Kidney (tissue), 13 donors: ENCODE measurements at regions not wholly inside any gene's neighbourhood (a gene's known extent, or its start where the extent isn't known, plus 50 kb on each side); places are given as distances from the start of the nearest gene placed in this dataset.

Experiments used
- DNase-seq, 5 donors: peaks; one replicate each; pipeline ENCODE4 v3.0.0-alpha.2; 2013 to 2020
- FAIRE-seq: peaks from 2 replicates; lab custom pipeline; 2012; peaks lifted over from hg19 to GRCh38; lab: Jason Lieb, UNC
- H3K27ac ChIP-seq, 2 donors: one replicate each; pipeline ENCODE4 v1.7.0; 2013; ENCODE audit warnings: low read depth in 2 of 2, low read length in 2 of 2, inconsistent platforms in 1 of 2
- H3K27me3 ChIP-seq: one replicate; pipeline ENCODE4 v1.7.1; 2013; ENCODE audit warnings: low read length, inconsistent platforms; ENCODE audit not compliant: control insufficient read depth, insufficient read depth
- H3K36me3 ChIP-seq, 3 donors: one replicate each; pipeline versions ENCODE4 v1.7.0 to v1.7.1; 2013; ENCODE audit warnings: low read length in 3 of 3, control low read depth in 1 of 3, inconsistent platforms in 1 of 3; ENCODE audit not compliant: insufficient read depth in 3 of 3, control insufficient read depth in 2 of 3
- H3K4me1 ChIP-seq, 3 donors: one replicate each; pipeline versions ENCODE4 v1.7.0 to v1.7.1; 2013; ENCODE audit warnings: low read length in 3 of 3, inconsistent platforms in 1 of 3, low read depth in 1 of 3; ENCODE audit not compliant: control insufficient read depth in 2 of 3, insufficient read depth in 2 of 3
- H3K4me3 ChIP-seq, 3 donors: one replicate each; pipeline versions ENCODE4 v1.7.0 to v1.8.1; 2013; ENCODE audit warnings: low read length in 3 of 3, control low read depth in 1 of 3, inconsistent platforms in 1 of 3
- H3K9ac ChIP-seq, 3 donors: one replicate each; pipeline versions ENCODE4 v1.7.0 to v1.7.1; 2013; ENCODE audit warnings: low read length in 3 of 3, control low read depth in 1 of 3, inconsistent platforms in 1 of 3
- H3K9me3 ChIP-seq, 3 donors: one replicate each; pipeline versions ENCODE4 v1.7.0 to v1.7.1; 2013; ENCODE audit warnings: low read length in 3 of 3, control low read depth in 1 of 3, inconsistent platforms in 1 of 3; ENCODE audit not compliant: control insufficient read depth in 2 of 3, insufficient read depth in 1 of 3
- CTCF ChIP-seq: IDR thresholded peaks from 3 replicates; pipeline ENCODE4 v1.5.1; 2012; ENCODE audit warnings: mild to moderate bottlenecking, moderate library complexity, borderline replicate concordance; ENCODE audit not compliant: insufficient read depth; ENCODE audit errors: extremely low read depth
- intact Hi-C: fragments of 100-400 bp; cut with DNase I; formaldehyde crosslinking; loops from one replicate; pipeline ENCODE4 v1.11.1; 2022
- donor health status: control.
- donor health status: control.
- donor health status: control.
- donor health status: control.
- donor health status: control.
- donor health status: DM: yes; HTN: yes; CAD: no.
- donor health status: Normal renal cell carcinoma (clear cell type).

DNA sequence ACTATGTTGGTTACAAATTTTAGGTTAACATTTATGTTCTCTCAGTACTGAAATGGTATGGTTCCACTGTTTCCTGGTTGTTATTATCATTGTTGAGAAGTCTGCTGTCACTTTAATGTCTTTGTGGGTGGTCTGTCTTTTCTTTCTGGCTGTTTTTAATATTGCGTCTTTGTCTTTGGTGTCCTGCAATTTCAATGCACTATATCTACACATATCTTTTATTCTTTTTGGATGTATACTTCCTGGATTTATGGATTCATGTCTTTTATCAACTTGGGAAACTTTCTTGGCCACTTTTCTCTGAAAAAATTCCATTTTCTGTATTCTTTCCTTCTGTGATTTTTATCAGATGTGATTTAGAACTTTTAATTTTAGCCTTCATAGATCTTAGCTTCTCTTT is 250.2 kb downstream of the BUB3 start:
- peaks cover 0 to 9% (median 7%) of the 10 kb centered on the region in 3 donors for H3K9me3 ChIP-seq
- TF ChIP-seq CTCF: no peak
- no peak overlapping the region for H3K27ac ChIP-seq
- no peak for FAIRE-seq
- H3K9ac ChIP-seq: no peak overlapping the region
- H3K36me3 ChIP-seq: no peaks in the 10 kb centered on the region
- DNase-seq: no peak
- no peaks in the 10 kb centered on the region for H3K4me1 ChIP-seq
- H3K27me3 ChIP-seq: no peaks in the 10 kb centered on the region
- intact Hi-C loops: no loop called here
- no peak overlapping the region for H3K4me3 ChIP-seq

GRCh38 chr10:123408660-123409059 is 254.5 kb downstream of the BUB3 start:
- FAIRE-seq: no peak
- no peak for TF ChIP-seq CTCF

GRCh38 chr10:123409426-123409825 is 255.2 kb downstream of the BUB3 start:
- FAIRE-seq: no peak
- intact Hi-C loops: no loop called here
- no peaks in the 10 kb centered on the region for H3K36me3 ChIP-seq

More at GRCh38 chr10:123408660-123409059, 254.5 kb downstream of the BUB3 start:
- Histone ChIP-seq H3K27ac (no peak overlapping the region), H3K4me3 (no peak overlapping the region), H3K9ac (no peak overlapping the region), H3K27me3 (no peaks in the 10 kb centered on the region), H3K9me3 (peaks cover 0 to 9% (median 7%) of the 10 kb centered on the region in 3 donors), H3K4me1 (no peaks in the 10 kb centered on the region), H3K36me3 (no peaks in the 10 kb centered on the region)
- intact Hi-C loops: no loop called here
- no peak for DNase-seq

More at GRCh38 chr10:123409426-123409825, 255.2 kb downstream of the BUB3 start:
- no peak for TF ChIP-seq CTCF
- no peak overlapping the region for H3K9ac ChIP-seq
- no peaks in the 10 kb centered on the region for H3K27me3 ChIP-seq
- H3K4me3 ChIP-seq: no peak overlapping the region
- no peaks in the 10 kb centered on the region for H3K4me1 ChIP-seq
- no peak overlapping the region for H3K27ac ChIP-seq
- no peak for DNase-seq
- H3K9me3 ChIP-seq: peaks cover 0 to 7% (median 4%) of the 10 kb centered on the region in 3 donors
